ENCODE measurements at regions not wholly inside any gene's neighbourhood (a gene's known extent, or its start where the extent isn't known, plus 50 kb on each side); places are given as distances from the start of the nearest gene placed in this dataset.

GRCh38 chr6:40897390-40898003 lies 141.5 kb downstream of the UNC5CL start (continued):
- TF ChIP-seq FOXO1 (CRISPR knock-in tag; IDR thresholded peaks at IDR 0.05) (peak; percentile 83), ELF3 (CRISPR knock-in tag; IDR thresholded peaks at IDR 0.05) (peak; percentile 36; the same call in 1 of the 2 replicates), CBX5 (CRISPR knock-in tag; IDR thresholded peaks at IDR 0.05; ENCODE audit: borderline replicate concordance) (peak; percentile 52; the same call in 1 of the 2 replicates), BRD4 (CRISPR knock-in tag; IDR thresholded peaks at IDR 0.05) (peak; percentile 61; the same call in 1 of the 2 replicates), ZNF225 (CRISPR knock-in tag; IDR thresholded peaks at IDR 0.05) (no peak), MYC (CRISPR knock-in tag; IDR thresholded peaks at IDR 0.05; ENCODE audit: borderline replicate concordance) (peak; percentile 58; the same call in 1 of the 2 replicates), ZNF644 (CRISPR knock-in tag; IDR thresholded peaks at IDR 0.05; ENCODE audit: low read depth) (peak; percentile 90), SATB2 (CRISPR knock-in tag; IDR thresholded peaks at IDR 0.05) (no peak), ZBTB33 (CRISPR knock-in tag; IDR thresholded peaks at IDR 0.05) (no peak), SOX5 (CRISPR knock-in tag; IDR thresholded peaks at IDR 0.05; ENCODE audit: borderline replicate concordance) (peak; percentile 75; the same call in 1 of the 2 replicates), ISL2 (CRISPR knock-in tag; IDR thresholded peaks at IDR 0.05) (0 out of 2 replicates have a peak, but pooled peaks have one; percentile 52), TCF7 (IDR thresholded peaks at IDR 0.05; ENCODE audit: low read depth) (peak; percentile 41; the same call in 1 of the 2 replicates), NR2F6 (IDR thresholded peaks at IDR 0.05) (peak; percentile 65), NR2F6 (CRISPR knock-in tag; IDR thresholded peaks at IDR 0.05) (peak; percentile 50; the same call in 1 of the 2 replicates), ZNF678 (CRISPR knock-in tag; IDR thresholded peaks at IDR 0.05) (no peak), POGK (CRISPR knock-in tag; conservative IDR thresholded peaks at IDR 0.05) (0 out of 2 replicates have a peak, but pooled peaks have one; percentile 31), PATZ1 (CRISPR knock-in tag; IDR thresholded peaks at IDR 0.05) (peak; percentile 80), ARID2 (CRISPR knock-in tag; IDR thresholded peaks at IDR 0.05; ENCODE audit: borderline replicate concordance) (no peak), ZNF232 (CRISPR knock-in tag; IDR thresholded peaks at IDR 0.05; ENCODE audit: borderline replicate concordance) (0 out of 2 replicates have a peak, but pooled peaks have one; percentile 16), RARA (CRISPR knock-in tag; IDR thresholded peaks at IDR 0.05) (peak; percentile 59; the same call in 1 of the 2 replicates), CREM (IDR thresholded peaks at IDR 0.05) (peak; percentile 27; the same call in 1 of the 2 replicates), CREM (CRISPR knock-in tag; IDR thresholded peaks at IDR 0.05) (no peak), NONO (IDR thresholded peaks at IDR 0.05) (no peak), NONO (CRISPR knock-in tag; conservative IDR thresholded peaks at IDR 0.05) (0 out of 2 replicates have a peak, but pooled peaks have one; percentile 31), CEBPB (IDR thresholded peaks at IDR 0.05; ENCODE audit: borderline replicate concordance, low read depth, low read length) (peak; percentile 12; the same call in 1 of the 2 replicates), HNF4A (CRISPR knock-in tag; IDR thresholded peaks at IDR 0.05) (peak; percentile 74), ETV5 (CRISPR knock-in tag; IDR thresholded peaks at IDR 0.05; ENCODE audit: borderline replicate concordance) (0 out of 2 replicates have a peak, but pooled peaks have one; percentile 29), SNAI1 (CRISPR knock-in tag; IDR thresholded peaks at IDR 0.05; ENCODE audit: borderline replicate concordance) (no peak), SAP130 (CRISPR knock-in tag; IDR thresholded peaks at IDR 0.05; ENCODE audit: low read depth) (peak; percentile 25; the same call in 1 of the 2 replicates)
